Mucosa of stomach (tissue), 1 donor: ENCODE measurements at regions not wholly inside any gene's neighbourhood (a gene's known extent, or its start where the extent isn't known, plus 50 kb on each side); places are given as distances from the start of the nearest gene placed in this dataset.

Experiments used
- H3K27me3 ChIP-seq: one replicate; pipeline ENCODE4 v1.7.0; 2013; ENCODE audit warnings: mild to moderate bottlenecking, low read length; ENCODE audit not compliant: control insufficient read depth, insufficient read depth
- H3K36me3 ChIP-seq: one replicate; pipeline ENCODE4 v1.7.0; 2013; ENCODE audit warnings: low read length; ENCODE audit not compliant: control insufficient read depth, insufficient read depth
- H3K4me1 ChIP-seq: one replicate; pipeline ENCODE4 v1.7.0; 2013; ENCODE audit warnings: mild to moderate bottlenecking, low read length; ENCODE audit not compliant: control insufficient read depth, insufficient read depth
- H3K4me3 ChIP-seq: one replicate; pipeline ENCODE4 v1.7.0; 2013; ENCODE audit warnings: low read length
- H3K9ac ChIP-seq: one replicate; pipeline ENCODE4 v1.7.0; 2013; ENCODE audit warnings: mild to moderate bottlenecking, low read length, moderate library complexity
- H3K9me3 ChIP-seq: one replicate; pipeline ENCODE4 v1.7.0; 2013; ENCODE audit warnings: mild to moderate bottlenecking, low read length, moderate library complexity; ENCODE audit not compliant: control insufficient read depth
- donor health status: Pancreatic carcinoma.

DNA sequence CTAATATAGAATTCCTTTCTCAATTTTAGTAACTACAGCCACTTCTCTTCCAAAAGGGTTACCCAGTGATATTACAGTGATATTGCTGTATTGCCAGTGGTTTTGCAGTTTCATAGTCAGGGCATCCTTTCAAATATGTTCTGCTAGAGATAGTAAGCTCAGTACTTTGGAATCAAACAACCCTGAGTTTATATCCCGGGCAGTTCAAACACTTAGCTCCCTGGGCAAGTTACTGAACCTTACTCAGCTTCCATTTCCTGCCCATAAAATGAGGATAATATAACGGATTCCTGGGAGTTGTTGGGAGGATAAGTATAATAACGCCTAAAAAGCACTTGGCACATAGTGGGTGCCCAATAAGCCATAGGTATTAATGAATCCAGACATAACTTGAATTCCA is 212.6 kb upstream of the PARD3B start:
- H3K9me3 ChIP-seq = no peaks in the 10 kb centered on the region
- no peak overlapping the region for H3K4me3 ChIP-seq
- H3K9ac ChIP-seq = no peak overlapping the region
- H3K4me1 ChIP-seq = no peaks in the 10 kb centered on the region
- H3K27me3 ChIP-seq = peaks cover 5% of the 10 kb centered on the region
- H3K36me3 ChIP-seq = no peaks in the 10 kb centered on the region

DNA sequence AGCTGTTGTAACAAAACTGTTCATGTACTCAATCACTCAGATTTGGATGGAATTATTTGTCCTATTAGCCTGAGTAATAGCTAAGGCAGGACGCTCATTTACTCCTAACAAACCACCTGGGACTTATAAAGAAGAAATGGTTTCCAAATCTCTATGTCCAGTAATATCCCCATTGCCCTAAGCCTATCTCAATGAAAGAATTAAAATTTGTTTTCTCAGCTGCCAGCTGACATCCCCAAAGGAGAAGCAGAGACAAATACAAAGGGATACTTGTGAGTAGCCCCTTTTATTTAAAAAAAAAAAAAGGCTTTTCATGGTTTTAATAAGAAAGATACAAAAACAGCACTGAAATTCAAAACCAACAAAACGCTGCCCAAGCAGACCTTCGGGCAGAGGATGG is 211.4 kb upstream of the PARD3B start:
- no peaks in the 10 kb centered on the region for H3K4me1 ChIP-seq
- H3K9me3 ChIP-seq = no peaks in the 10 kb centered on the region
- peaks cover 5% of the 10 kb centered on the region for H3K27me3 ChIP-seq
- no peaks in the 10 kb centered on the region for H3K36me3 ChIP-seq
- no peak overlapping the region for H3K9ac ChIP-seq
- no peak overlapping the region for H3K4me3 ChIP-seq

DNA sequence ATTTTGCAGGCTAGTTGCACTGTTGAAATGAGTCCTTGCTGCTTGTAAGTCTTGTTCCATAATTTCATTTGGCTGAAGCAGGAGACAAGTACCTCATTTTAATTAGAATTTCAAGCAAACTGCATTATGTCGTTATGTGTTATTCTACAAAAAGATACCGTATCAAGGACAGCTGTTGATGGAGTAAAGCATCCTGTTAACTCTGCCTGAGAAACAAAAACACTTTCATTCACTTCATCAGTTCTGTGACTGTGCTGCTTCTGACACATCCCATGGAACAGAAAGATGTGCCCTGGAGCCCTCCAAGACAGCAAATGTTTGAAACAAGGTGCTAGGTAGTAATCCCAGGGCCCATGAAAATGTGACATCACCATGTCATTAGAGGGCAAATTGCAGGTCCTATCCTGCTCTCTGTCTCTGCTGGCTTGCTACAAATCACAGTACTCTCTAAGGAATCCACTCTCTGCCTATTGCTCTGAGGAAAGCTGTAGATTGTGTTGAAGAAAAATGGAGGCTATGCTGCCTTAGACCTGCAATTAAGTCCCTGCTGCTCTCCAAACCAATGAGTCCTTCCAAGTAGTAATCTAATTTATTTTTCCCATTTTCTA is 209.7 kb upstream of the PARD3B start:
- Histone ChIP-seq H3K36me3 (no peaks in the 10 kb centered on the region), H3K4me1 (no peaks in the 10 kb centered on the region), H3K27me3 (peaks cover 5% of the 10 kb centered on the region), H3K4me3 (no peak overlapping the region), H3K9me3 (no peaks in the 10 kb centered on the region), H3K9ac (no peak overlapping the region)

DNA sequence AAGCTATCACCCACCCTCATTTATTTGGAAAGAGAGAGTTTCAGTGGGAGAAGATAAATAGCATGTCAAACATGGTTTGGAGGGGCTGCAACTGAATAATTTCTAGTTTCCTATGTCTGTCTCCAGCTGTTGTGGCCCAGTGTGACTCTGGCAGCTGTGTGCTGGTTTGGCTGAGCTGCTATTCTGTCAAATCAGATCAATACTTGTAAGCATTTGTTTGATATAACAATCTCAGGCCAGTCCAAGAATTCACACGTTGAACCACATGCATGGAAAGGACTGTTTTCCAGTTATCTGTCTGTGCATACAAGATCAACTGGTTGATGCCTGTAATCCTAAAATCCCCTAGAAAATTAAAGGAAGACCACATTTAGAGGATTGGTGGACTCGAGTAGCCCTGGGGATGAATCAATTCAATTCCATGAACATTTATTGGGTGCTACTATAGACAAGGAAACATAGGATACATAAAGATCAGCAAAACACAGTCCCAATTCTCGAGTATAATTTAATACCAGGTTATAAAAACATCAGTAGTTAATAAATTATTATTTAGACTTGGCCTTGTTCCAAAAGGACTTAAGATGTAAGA is 209.0 kb upstream of the PARD3B start:
- H3K4me1 ChIP-seq = no peaks in the 10 kb centered on the region
- H3K9me3 ChIP-seq = no peaks in the 10 kb centered on the region
- H3K9ac ChIP-seq = no peak overlapping the region
- no peaks in the 10 kb centered on the region for H3K36me3 ChIP-seq
- no peak overlapping the region for H3K4me3 ChIP-seq
- peaks cover 5% of the 10 kb centered on the region for H3K27me3 ChIP-seq

DNA sequence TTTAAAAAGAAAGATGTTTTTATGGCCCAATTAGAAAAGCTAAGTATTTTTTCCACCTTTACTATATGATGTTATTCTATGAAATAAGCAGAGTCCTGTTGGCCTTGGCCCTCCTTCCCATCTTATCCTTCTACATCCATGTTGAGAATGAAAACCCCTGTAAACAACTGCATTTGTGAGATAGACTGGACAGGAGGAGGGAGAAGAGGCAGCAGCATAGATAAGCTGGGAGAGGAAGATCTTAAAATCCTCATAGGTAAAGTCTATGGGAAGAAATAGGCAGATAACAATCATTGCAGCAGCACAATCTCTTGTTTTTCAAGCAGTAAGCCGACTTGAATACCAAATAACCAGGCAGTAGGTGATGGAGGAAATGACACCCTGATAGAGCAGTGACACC is 207.6 kb upstream of the PARD3B start:
- H3K9ac ChIP-seq = no peak overlapping the region
- H3K9me3 ChIP-seq = no peaks in the 10 kb centered on the region
- no peaks in the 10 kb centered on the region for H3K4me1 ChIP-seq
- H3K36me3 ChIP-seq = no peaks in the 10 kb centered on the region
- H3K27me3 ChIP-seq = peaks cover 5% of the 10 kb centered on the region
- no peak overlapping the region for H3K4me3 ChIP-seq

DNA sequence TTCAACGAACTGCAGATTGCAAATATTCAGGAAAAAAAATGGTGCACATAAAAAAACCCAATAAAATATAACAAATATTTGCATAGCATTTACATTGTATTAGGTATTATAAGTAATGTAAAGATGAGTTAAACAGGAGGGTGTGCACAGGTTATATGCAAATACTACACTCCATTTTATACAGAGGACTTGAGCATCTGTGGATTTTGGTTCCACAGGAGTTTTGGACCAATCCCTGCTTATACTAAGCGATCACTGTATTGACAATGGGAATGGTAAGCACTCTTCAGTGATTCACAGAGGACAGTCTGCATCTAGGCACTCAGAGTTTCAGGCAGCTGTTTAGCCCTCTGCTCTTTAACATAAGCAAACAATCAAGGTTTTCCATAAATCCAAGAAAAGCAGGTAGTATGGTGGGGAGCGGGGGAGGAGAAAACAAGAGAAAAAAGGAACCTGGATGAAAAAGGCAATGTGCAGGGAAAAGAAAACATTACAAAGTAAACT is 206.0 kb upstream of the PARD3B start:
- Histone ChIP-seq H3K4me3 (no peak overlapping the region), H3K9ac (no peak overlapping the region), H3K27me3 (peaks cover 5% of the 10 kb centered on the region), H3K4me1 (no peaks in the 10 kb centered on the region), H3K36me3 (no peaks in the 10 kb centered on the region), H3K9me3 (no peaks in the 10 kb centered on the region)

DNA sequence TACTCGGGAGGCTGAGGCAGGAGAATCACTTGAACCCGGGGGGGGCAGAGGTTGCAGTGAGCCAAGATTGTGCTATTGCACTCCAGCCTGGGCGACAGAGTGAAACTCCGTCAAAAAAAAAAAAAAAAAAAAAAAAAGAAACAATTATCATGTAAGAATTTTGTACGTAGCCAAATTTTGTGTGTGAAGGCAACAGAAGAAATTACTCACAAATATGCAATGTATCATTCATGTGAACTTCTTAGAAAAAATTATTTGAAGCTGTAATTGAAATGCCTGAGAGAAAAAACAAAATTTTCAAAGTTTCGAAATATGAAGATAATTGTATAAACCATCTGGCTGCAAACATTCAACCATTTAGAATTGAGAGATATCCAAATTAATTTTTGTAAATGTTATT is 204.8 kb upstream of the PARD3B start:
- Histone ChIP-seq H3K9me3 (no peaks in the 10 kb centered on the region), H3K36me3 (no peaks in the 10 kb centered on the region), H3K27me3 (peaks cover 5% of the 10 kb centered on the region), H3K9ac (no peak overlapping the region), H3K4me3 (no peak overlapping the region), H3K4me1 (no peaks in the 10 kb centered on the region)

DNA sequence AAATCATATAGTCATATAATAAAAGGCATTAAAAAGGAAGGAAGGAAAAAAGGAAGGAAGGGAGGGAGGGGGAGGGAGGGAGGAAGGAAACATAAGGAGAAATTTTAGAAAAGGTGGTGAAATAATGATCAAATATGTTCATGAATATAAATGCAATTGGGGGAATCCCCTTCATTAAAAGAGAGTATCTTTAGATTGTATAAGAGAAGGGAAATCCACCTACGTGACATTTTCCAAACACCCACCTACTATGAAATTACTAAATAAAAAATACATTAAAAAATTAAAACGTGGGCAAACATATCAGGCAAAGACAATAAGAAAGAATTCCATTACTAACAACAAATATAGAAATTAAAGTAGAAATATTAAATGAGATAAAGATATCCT is 203.4 kb upstream of the PARD3B start:
- no peak overlapping the region for H3K4me3 ChIP-seq
- H3K4me1 ChIP-seq = no peaks in the 10 kb centered on the region
- no peaks in the 10 kb centered on the region for H3K9me3 ChIP-seq
- no peaks in the 10 kb centered on the region for H3K27me3 ChIP-seq
- H3K9ac ChIP-seq = no peak overlapping the region
- no peaks in the 10 kb centered on the region for H3K36me3 ChIP-seq

DNA sequence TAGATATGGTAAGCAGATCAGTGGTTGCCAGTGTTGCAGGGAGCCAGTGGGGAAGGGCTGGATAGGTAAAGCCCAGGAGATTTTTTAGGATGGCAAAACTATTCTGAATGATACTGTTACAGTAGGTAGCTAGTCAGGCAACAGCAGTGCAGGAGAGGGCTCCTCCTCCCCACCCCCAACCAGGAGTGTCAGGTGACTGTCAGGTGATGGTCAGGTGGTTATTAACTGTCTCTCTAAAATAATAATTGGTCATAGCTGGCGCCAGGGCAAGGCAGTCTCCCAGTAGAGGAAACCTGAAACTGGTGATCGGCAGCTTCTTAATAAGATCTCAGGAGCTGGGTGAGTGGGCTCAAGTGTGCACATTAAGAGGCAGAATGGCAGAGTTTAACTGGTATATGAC is 201.6 kb upstream of the PARD3B start:
- Histone ChIP-seq H3K4me1 (no peaks in the 10 kb centered on the region), H3K36me3 (no peaks in the 10 kb centered on the region), H3K9ac (no peak overlapping the region), H3K27me3 (no peaks in the 10 kb centered on the region), H3K9me3 (no peaks in the 10 kb centered on the region), H3K4me3 (no peak overlapping the region)

DNA sequence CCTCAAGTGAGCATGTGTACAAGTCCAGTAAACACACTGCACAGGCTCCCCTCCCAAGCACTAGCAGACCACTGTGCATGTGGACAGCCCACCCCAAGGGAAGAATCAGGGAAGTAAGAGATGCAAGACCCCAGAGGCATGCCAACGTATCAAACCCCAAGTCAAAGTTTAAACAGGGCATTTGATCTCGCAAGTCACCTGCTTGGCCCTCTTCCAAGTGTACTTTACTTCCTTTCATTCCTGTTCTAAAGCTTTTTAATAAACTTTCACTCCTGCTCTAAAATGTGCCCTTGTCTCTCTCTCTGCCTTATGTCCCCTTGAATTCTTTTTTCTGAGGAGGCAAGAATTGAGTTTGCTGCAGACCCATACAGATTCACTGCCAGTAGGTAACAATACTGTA is 201.2 kb upstream of the PARD3B start:
- H3K9me3 ChIP-seq = no peaks in the 10 kb centered on the region
- H3K27me3 ChIP-seq = no peaks in the 10 kb centered on the region
- no peak overlapping the region for H3K9ac ChIP-seq
- H3K36me3 ChIP-seq = no peaks in the 10 kb centered on the region
- no peaks in the 10 kb centered on the region for H3K4me1 ChIP-seq
- no peak overlapping the region for H3K4me3 ChIP-seq

DNA sequence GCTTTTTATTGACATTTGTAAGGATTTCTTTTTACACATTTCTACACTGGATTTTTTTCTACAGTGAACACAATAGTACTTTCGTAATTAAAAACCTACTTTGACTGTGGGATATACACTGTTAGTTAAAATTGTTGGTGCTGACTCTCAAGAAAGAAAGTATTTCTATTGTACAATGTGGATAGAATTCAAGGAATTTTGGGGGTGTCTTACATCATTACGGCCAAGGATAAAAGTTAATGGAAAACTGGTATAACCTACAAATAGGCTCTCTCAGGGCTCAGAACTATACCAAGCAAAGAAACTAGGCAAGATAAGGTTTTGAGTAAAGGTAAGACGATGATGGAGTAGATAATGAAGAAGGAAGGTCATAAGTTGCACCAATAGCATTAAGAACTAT is 198.4 kb upstream of the PARD3B start:
- no peak overlapping the region for H3K9ac ChIP-seq
- no peaks in the 10 kb centered on the region for H3K9me3 ChIP-seq
- no peaks in the 10 kb centered on the region for H3K4me1 ChIP-seq
- no peaks in the 10 kb centered on the region for H3K27me3 ChIP-seq
- no peak overlapping the region for H3K4me3 ChIP-seq
- no peaks in the 10 kb centered on the region for H3K36me3 ChIP-seq

DNA sequence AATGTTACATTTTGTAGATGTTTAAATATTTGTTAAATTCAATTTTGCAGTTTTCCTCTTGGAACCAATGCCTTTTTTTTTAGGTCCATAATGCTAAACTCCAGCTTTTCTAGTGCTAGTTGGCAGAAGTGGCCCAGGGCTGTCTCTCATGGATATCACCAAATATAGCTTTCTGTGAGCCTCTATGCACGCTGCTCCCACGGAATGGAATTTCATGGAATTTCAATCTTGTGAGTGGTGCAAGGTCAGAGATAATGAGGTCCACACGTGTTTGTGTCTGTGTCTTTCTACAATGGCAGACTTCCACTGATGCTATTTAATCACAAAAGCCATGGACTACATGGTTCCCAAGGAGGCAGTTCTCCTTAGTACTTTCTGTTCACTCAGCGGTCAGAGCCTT is 191.5 kb upstream of the PARD3B start:
- H3K4me3 ChIP-seq = no peak overlapping the region
- H3K9me3 ChIP-seq = no peaks in the 10 kb centered on the region
- H3K4me1 ChIP-seq = no peaks in the 10 kb centered on the region
- no peaks in the 10 kb centered on the region for H3K27me3 ChIP-seq
- no peaks in the 10 kb centered on the region for H3K36me3 ChIP-seq
- no peak overlapping the region for H3K9ac ChIP-seq

DNA sequence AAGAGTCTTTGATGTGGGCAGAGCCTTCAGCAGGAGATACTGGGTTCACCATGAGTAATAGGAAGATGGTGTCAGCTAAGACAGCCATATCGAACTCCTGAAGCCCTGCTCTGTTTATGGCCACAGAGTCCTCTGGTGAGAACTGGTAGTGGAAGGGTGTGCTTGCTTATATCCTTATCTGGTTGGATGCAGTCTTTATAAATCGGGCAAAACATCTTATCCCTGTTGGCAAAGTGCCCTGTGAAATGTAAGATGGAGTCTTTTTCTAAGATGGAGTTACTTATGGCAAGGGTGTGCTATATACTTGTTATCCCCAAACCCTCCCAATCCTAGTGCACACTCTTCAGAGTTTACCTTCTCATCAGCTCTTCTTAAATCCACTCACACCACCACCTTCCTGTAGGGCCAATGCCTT is 190.8 kb upstream of the PARD3B start:
- Histone ChIP-seq H3K27me3 (no peaks in the 10 kb centered on the region), H3K9me3 (no peaks in the 10 kb centered on the region), H3K36me3 (no peaks in the 10 kb centered on the region), H3K4me1 (no peaks in the 10 kb centered on the region), H3K4me3 (no peak overlapping the region), H3K9ac (no peak overlapping the region)
